Liver (tissue), 8 donors: ENCODE measurements at regions not wholly inside any gene's neighbourhood (a gene's known extent, or its start where the extent isn't known, plus 50 kb on each side); places are given as distances from the start of the nearest gene placed in this dataset.

Source experiments
- DNase-seq: peaks from one replicate; pipeline ENCODE4 v3.0.0-alpha.2; 2017; ENCODE audit warnings: low spot score
- H3K27ac ChIP-seq, 2 donors: one replicate each; pipeline ENCODE4 v1.7.0; 2013; ENCODE audit warnings: inconsistent platforms in 2 of 2, low read length in 2 of 2, control low read depth in 1 of 2, low read depth in 1 of 2, mild to moderate bottlenecking in 1 of 2
- H3K27me3 ChIP-seq, 4 donors: one replicate each; pipeline versions ENCODE4 v1.6.1 to v1.7.0; 2013; ENCODE audit warnings: low read length in 3 of 4, inconsistent platforms in 1 of 4, mild to moderate bottlenecking in 1 of 4, moderate library complexity in 1 of 4; ENCODE audit not compliant: control insufficient read depth in 4 of 4, insufficient read depth in 4 of 4
- H3K36me3 ChIP-seq, 4 donors: one replicate each; pipeline versions ENCODE4 v1.6.1 to v1.7.0; 2013; ENCODE audit warnings: low read length in 3 of 4, mild to moderate bottlenecking in 3 of 4, low read depth in 1 of 4, moderate library complexity in 1 of 4; ENCODE audit not compliant: control insufficient read depth in 4 of 4, insufficient read depth in 3 of 4
- H3K4me1 ChIP-seq, 4 donors: one replicate each; pipeline versions ENCODE4 v1.6.1 to v1.7.0; 2013; ENCODE audit warnings: low read length in 3 of 4, mild to moderate bottlenecking in 3 of 4, moderate library complexity in 1 of 4; ENCODE audit not compliant: control insufficient read depth in 4 of 4, insufficient read depth in 4 of 4
- H3K4me3 ChIP-seq, 3 donors: one replicate each; pipeline versions ENCODE4 v1.6.1 to v1.7.0; 2013; ENCODE audit warnings: low read length in 3 of 3, control low read depth in 1 of 3, low read depth in 1 of 3, mild to moderate bottlenecking in 1 of 3
- H3K9ac ChIP-seq, 2 donors: one replicate each; pipeline ENCODE4 v1.7.0; 2013; ENCODE audit warnings: low read length in 2 of 2, mild to moderate bottlenecking in 2 of 2, moderate library complexity in 2 of 2, control low read depth in 1 of 2, low read depth in 1 of 2
- H3K9me3 ChIP-seq, 4 donors: one replicate each; pipeline versions ENCODE4 v1.6.1 to v1.7.0; 2013; ENCODE audit warnings: low read length in 3 of 4; ENCODE audit not compliant: control insufficient read depth in 4 of 4
- ATF3 ChIP-seq: IDR thresholded peaks from 2 replicates; pipeline ENCODE4 v1.6.1; 2016; ENCODE audit warnings: antibody characterized with exemption
- EGR1 ChIP-seq, 2 donors: IDR thresholded peaks; 2 replicates each; pipeline ENCODE4 v1.6.1; 2016 to 2018; ENCODE audit warnings: antibody characterized with exemption in 2 of 2, low read depth in 2 of 2
- FOXA1 ChIP-seq: IDR thresholded peaks from 2 replicates; pipeline ENCODE4 v1.6.1; 2016; ENCODE audit warnings: antibody characterized with exemption
- FOXA2 ChIP-seq: IDR thresholded peaks from 2 replicates; pipeline ENCODE4 v1.6.1; 2016; ENCODE audit warnings: antibody characterized with exemption
- GABPA ChIP-seq, 2 donors: IDR thresholded peaks in 1 of 2; conservative IDR thresholded peaks in 1 of 2; 2 replicates each; pipeline ENCODE4 v1.6.1; 2016; ENCODE audit warnings: antibody characterized with exemption in 2 of 2, mild to moderate bottlenecking in 1 of 2, moderate library complexity in 1 of 2
- HNF4G ChIP-seq: IDR thresholded peaks from 2 replicates; pipeline ENCODE4 v1.6.1; 2016; ENCODE audit warnings: antibody characterized with exemption
- JUND ChIP-seq, 2 donors: IDR thresholded peaks; 2 replicates each; pipeline ENCODE4 v1.6.1; 2016; ENCODE audit warnings: antibody characterized with exemption in 2 of 2
- RAD21 ChIP-seq, 2 donors: IDR thresholded peaks; 2 replicates each; pipeline ENCODE4 v1.6.1; 2016; ENCODE audit warnings: antibody characterized with exemption in 2 of 2, mild to moderate bottlenecking in 2 of 2
- REST ChIP-seq: IDR thresholded peaks from 2 replicates; pipeline ENCODE4 v1.6.1; 2016; ENCODE audit warnings: antibody characterized with exemption, mild to moderate bottlenecking
- SP1 ChIP-seq: IDR thresholded peaks from 2 replicates; pipeline ENCODE4 v1.6.1; 2018; ENCODE audit warnings: antibody characterized with exemption, mild to moderate bottlenecking
- TAF1 ChIP-seq: conservative IDR thresholded peaks from 2 replicates; pipeline ENCODE4 v1.6.1; 2016; ENCODE audit warnings: antibody characterized with exemption, mild to moderate bottlenecking
- YY1 ChIP-seq: IDR thresholded peaks from 2 replicates; pipeline ENCODE4 v1.6.1; 2016; ENCODE audit warnings: antibody characterized with exemption, mild to moderate bottlenecking
- ZBTB33 ChIP-seq: IDR thresholded peaks from 2 replicates; pipeline ENCODE4 v1.6.1; 2016; ENCODE audit warnings: antibody characterized with exemption
- WGBS: extraction: QIAGEN DNeasy Blood & Tissue Kit; methylation state at CpG from one replicate; pipeline ENCODE4 v1.1.7; 2013; 5-methylcytosine and 5-hydroxymethylcytosine counted together
- TF ChIP-seq, protein P1 (sequence below): IDR thresholded peaks from 2 replicates; pipeline ENCODE4 v1.6.1; 2016; ENCODE audit warnings: antibody characterized with exemption
- TF ChIP-seq, protein P2 (sequence below): fragments of 150-350 bp; IDR thresholded peaks from 2 replicates; pipeline ENCODE4 v1.5.1; 2017; ENCODE audit warnings: improper control_type of control experiment, low read depth, low read length; ENCODE audit not compliant: missing input control
- donor health status: healthy.
- donor health status: healthy.
- donor health status: healthy.
- donor health status: healthy.
- donor health status: healthy.

GRCh38 chr5:3393122-3393919, 202.3 kb upstream of the IRX1 start (continued):
- TF ChIP-seq ATF3: no peak
- no peak for TF ChIP-seq TAF1

DNA sequence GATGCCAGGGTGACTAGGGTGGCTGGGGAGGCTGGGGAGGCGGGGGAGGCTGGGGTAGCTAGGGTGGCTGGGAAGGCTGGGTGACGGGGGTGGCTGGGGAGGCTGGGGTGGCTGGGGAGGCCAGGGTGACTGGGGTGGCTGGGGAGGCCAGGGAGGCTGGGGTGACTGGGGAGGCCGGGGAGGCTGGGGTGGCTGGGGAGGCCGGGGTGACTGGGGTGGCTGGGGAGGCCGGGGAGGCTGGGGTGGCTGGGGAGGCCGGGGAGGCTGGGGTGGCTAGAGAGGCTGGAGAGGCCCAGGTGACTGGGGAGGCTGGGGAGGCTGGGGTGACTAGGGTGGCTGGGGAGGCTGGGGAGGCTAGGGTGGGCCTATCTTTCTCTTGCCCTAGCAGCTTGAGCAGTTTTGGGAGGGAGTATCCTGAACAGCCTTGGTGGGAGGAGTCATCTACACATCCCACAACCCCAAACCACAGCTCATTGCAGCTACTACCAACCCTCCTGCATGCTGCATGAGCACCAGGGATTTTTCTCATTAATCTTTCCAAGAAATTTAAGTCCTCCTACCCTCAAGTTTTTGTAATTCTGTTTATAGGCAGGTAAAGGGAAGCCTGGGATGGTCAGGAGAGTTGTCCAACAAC, 203.2 kb upstream of the IRX1 start:
- Histone ChIP-seq H3K4me1 (no peaks in the 10 kb centered on the region), H3K27me3 (no peaks in the 10 kb centered on the region), H3K4me3 (no peak overlapping the region), H3K36me3 (no peaks in the 10 kb centered on the region), H3K27ac (no peak overlapping the region), H3K9ac (no peak overlapping the region), H3K9me3 (peaks cover 0 to 2% (median 0%) of the 10 kb centered on the region in 4 donors)
- TF ChIP-seq EGR1 (IDR thresholded peaks at IDR 0.05; ENCODE audit: low read depth in 2 of 2) (no peak), ATF3 (no peak), FOXA2 (no peak), FOXA1 (no peak), HNF4G (no peak), RAD21 (IDR thresholded peaks at IDR 0.05) (no peak), REST (no peak), GABPA (IDR thresholded peaks at IDR 0.05 in 1 of 2, conservative IDR thresholded peaks at IDR 0.05 in 1 of 2) (no peak), TAF1 (no peak), JUND (IDR thresholded peaks at IDR 0.05) (no peak), YY1 (no peak), ZBTB33 (no peak), SP1 (no peak)
- TF ChIP-seq, protein P1, sequence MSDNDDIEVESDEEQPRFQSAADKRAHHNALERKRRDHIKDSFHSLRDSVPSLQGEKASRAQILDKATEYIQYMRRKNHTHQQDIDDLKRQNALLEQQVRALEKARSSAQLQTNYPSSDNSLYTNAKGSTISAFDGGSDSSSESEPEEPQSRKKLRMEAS: no peak
- TF ChIP-seq, protein P2, sequence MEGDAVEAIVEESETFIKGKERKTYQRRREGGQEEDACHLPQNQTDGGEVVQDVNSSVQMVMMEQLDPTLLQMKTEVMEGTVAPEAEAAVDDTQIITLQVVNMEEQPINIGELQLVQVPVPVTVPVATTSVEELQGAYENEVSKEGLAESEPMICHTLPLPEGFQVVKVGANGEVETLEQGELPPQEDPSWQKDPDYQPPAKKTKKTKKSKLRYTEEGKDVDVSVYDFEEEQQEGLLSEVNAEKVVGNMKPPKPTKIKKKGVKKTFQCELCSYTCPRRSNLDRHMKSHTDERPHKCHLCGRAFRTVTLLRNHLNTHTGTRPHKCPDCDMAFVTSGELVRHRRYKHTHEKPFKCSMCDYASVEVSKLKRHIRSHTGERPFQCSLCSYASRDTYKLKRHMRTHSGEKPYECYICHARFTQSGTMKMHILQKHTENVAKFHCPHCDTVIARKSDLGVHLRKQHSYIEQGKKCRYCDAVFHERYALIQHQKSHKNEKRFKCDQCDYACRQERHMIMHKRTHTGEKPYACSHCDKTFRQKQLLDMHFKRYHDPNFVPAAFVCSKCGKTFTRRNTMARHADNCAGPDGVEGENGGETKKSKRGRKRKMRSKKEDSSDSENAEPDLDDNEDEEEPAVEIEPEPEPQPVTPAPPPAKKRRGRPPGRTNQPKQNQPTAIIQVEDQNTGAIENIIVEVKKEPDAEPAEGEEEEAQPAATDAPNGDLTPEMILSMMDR: no peak
- 85% methylated on average over 6 of the region's 6 CpGs for WGBS
- peak; percentile 60 for DNase-seq
